Sigmoid colon (tissue), 3 donors: ENCODE measurements at regions not wholly inside any gene's neighbourhood (a gene's known extent, or its start where the extent isn't known, plus 50 kb on each side); places are given as distances from the start of the nearest gene placed in this dataset.

ENCODE experiments used
- POLR2A ChIP-seq, 2 donors: fragments of 450-650 bp; IDR thresholded peaks; one replicate each; pipeline ENCODE4 v1.6.1; 2016; ENCODE audit warnings: antibody characterized with exemption in 2 of 2, mild to moderate bottlenecking in 2 of 2, moderate library complexity in 2 of 2
- TF ChIP-seq, protein P1 (sequence below), 4 experiments: fragments of 450-650 bp in 3 of 4; fragments of 200-600 bp in 1 of 4; IDR thresholded peaks; one replicate each; pipeline ENCODE4 v1.5.1; 2016 to 2019; ENCODE audit warnings: antibody characterized with exemption in 4 of 4, mild to moderate bottlenecking in 3 of 4, moderate library complexity in 2 of 4

GRCh38 chr2:183536714-183537113 is 412.5 kb downstream of the NUP35 start:
- TF ChIP-seq, protein P1, sequence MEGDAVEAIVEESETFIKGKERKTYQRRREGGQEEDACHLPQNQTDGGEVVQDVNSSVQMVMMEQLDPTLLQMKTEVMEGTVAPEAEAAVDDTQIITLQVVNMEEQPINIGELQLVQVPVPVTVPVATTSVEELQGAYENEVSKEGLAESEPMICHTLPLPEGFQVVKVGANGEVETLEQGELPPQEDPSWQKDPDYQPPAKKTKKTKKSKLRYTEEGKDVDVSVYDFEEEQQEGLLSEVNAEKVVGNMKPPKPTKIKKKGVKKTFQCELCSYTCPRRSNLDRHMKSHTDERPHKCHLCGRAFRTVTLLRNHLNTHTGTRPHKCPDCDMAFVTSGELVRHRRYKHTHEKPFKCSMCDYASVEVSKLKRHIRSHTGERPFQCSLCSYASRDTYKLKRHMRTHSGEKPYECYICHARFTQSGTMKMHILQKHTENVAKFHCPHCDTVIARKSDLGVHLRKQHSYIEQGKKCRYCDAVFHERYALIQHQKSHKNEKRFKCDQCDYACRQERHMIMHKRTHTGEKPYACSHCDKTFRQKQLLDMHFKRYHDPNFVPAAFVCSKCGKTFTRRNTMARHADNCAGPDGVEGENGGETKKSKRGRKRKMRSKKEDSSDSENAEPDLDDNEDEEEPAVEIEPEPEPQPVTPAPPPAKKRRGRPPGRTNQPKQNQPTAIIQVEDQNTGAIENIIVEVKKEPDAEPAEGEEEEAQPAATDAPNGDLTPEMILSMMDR (IDR thresholded peaks at IDR 0.05): no peak
- TF ChIP-seq POLR2A (IDR thresholded peaks at IDR 0.05): no peak
